Lower leg skin (tissue), 4 donors: ENCODE measurements at regions not wholly inside any gene's neighbourhood (a gene's known extent, or its start where the extent isn't known, plus 50 kb on each side); places are given as distances from the start of the nearest gene placed in this dataset.

Experiments used
- DNase-seq, 2 donors: peaks; one replicate each; pipeline ENCODE4 v3.0.0-alpha.2; 2019; ENCODE audit warnings: low spot score in 2 of 2
- H3K4me3 ChIP-seq: fragments of 200-600 bp; sonication (generic); 2 replicates; pipeline ENCODE4 v1.5.1; 2017; ENCODE audit warnings: mild to moderate bottlenecking, low read depth; ENCODE audit not compliant: poor library complexity, severe bottlenecking
- POLR2A ChIP-seq, 2 donors: fragments of 450-650 bp; IDR thresholded peaks; one replicate each; pipeline ENCODE4 v1.6.1; 2016 to 2017; ENCODE audit warnings: antibody characterized with exemption in 2 of 2, mild to moderate bottlenecking in 1 of 2, moderate library complexity in 1 of 2
- WGBS, 2 donors: methylation state at CpG; one replicate each; pipeline ENCODE4 v1.1.5; 2018; 5-methylcytosine and 5-hydroxymethylcytosine counted together
- intact Hi-C: fragments of 100-400 bp; cut with DNase I; formaldehyde crosslinking; loops from one replicate; pipeline ENCODE4 v1.15.0; 2023; ENCODE audit warnings: low total_unique reads
- TF ChIP-seq, protein P1 (sequence below), 3 donors: fragments of 450-650 bp; IDR thresholded peaks; one replicate each; pipeline ENCODE4 v1.5.1; 2016; ENCODE audit warnings: antibody characterized with exemption in 3 of 3, mild to moderate bottlenecking in 3 of 3, moderate library complexity in 2 of 3

- intact Hi-C loops, result no loop called here
- 95% methylated on average over 21 of the region's 21 CpGs for WGBS, 2 donors
These were observed 485.2 kb upstream of the CDH9 start for GRCh38 chr5:27523629-27524028.

GRCh38 chr5:27516437-27516836, 478.1 kb upstream of the CDH9 start:
- no peak overlapping the region for H3K4me3 ChIP-seq
- 92 to 93% methylated on average over 2 of the region's 2 CpGs for WGBS, 2 donors
- no peak for DNase-seq
- intact Hi-C loops, result no loop called here
- TF ChIP-seq POLR2A (IDR thresholded peaks at IDR 0.05), result no peak

More at GRCh38 chr5:27523629-27524028, 485.2 kb upstream of the CDH9 start:
- no peak overlapping the region for H3K4me3 ChIP-seq
- DNase-seq, result no peak
- TF ChIP-seq, protein P1, sequence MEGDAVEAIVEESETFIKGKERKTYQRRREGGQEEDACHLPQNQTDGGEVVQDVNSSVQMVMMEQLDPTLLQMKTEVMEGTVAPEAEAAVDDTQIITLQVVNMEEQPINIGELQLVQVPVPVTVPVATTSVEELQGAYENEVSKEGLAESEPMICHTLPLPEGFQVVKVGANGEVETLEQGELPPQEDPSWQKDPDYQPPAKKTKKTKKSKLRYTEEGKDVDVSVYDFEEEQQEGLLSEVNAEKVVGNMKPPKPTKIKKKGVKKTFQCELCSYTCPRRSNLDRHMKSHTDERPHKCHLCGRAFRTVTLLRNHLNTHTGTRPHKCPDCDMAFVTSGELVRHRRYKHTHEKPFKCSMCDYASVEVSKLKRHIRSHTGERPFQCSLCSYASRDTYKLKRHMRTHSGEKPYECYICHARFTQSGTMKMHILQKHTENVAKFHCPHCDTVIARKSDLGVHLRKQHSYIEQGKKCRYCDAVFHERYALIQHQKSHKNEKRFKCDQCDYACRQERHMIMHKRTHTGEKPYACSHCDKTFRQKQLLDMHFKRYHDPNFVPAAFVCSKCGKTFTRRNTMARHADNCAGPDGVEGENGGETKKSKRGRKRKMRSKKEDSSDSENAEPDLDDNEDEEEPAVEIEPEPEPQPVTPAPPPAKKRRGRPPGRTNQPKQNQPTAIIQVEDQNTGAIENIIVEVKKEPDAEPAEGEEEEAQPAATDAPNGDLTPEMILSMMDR (IDR thresholded peaks at IDR 0.05), result no peak
- no peak for TF ChIP-seq POLR2A (IDR thresholded peaks at IDR 0.05)

- intact Hi-C loops, result no loop called here
- no peak overlapping the region for H3K4me3 ChIP-seq
- TF ChIP-seq POLR2A (IDR thresholded peaks at IDR 0.05), result no peak
- TF ChIP-seq, protein P1 (IDR thresholded peaks at IDR 0.05), result no peak
- DNase-seq, result no peak
- WGBS, 2 donors, result 33 to 43% methylated on average over 3 of the region's 3 CpGs
These were observed 472.7 kb upstream of the CDH9 start for GRCh38 chr5:27511061-27511460.

DNA sequence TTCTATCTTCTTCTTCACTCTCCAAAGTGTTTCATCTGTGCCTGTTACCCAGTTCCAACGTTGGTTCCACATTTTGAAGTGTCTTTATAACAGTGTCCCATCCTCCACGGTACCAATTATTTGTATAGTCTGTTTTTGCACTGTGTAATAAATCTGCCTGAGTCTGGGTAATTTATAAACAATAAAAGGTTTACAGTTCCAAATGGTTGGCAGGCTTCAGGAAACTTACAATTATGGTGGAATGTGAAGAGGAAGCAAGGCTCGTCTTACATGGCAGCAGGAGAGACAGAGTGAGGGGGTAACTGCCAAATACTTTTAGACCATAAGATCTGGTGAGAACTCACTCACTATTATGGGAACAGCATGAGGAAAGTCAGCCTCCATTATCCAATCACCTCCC, 465.4 kb upstream of the CDH9 start:
- no peak for TF ChIP-seq POLR2A (IDR thresholded peaks at IDR 0.05)
- TF ChIP-seq, protein P1 (IDR thresholded peaks at IDR 0.05), result no peak
- DNase-seq, result no peak
- intact Hi-C loops, result no loop called here
- WGBS, 2 donors, result 28 to 43% methylated on average over 3 of the region's 3 CpGs
- H3K4me3 ChIP-seq, result no peak overlapping the region

- TF ChIP-seq, protein P1 (IDR thresholded peaks at IDR 0.05), result no peak
- TF ChIP-seq POLR2A (IDR thresholded peaks at IDR 0.05), result no peak
- DNase-seq, result no peak
- no peak overlapping the region for H3K4me3 ChIP-seq
- intact Hi-C loops, result no loop called here
- WGBS, 2 donors, result 72 to 84% methylated on average over 5 of the region's 5 CpGs
These were observed 463.9 kb upstream of the CDH9 start for GRCh38 chr5:27502236-27502635.

- TF ChIP-seq POLR2A (IDR thresholded peaks at IDR 0.05), result no peak
- TF ChIP-seq, protein P1 (IDR thresholded peaks at IDR 0.05), result no peak
- DNase-seq, result no peak
- intact Hi-C loops, result no loop called here
- 73 to 75% methylated on average over 2 of the region's 2 CpGs for WGBS, 2 donors
- no peak overlapping the region for H3K4me3 ChIP-seq
These were observed 459.1 kb upstream of the CDH9 start for GRCh38 chr5:27497491-27497890.
